ENCODE measurements at regions not wholly inside any gene's neighbourhood (a gene's known extent, or its start where the extent isn't known, plus 50 kb on each side); places are given as distances from the start of the nearest gene placed in this dataset.

GRCh38 chr9:14434158-14434504 lies 120.2 kb upstream of the NFIB start:
- Histone ChIP-seq H3K27ac (ENCODE audit: low read depth, low read length) (no peak overlapping the region), H2BK12ac (ENCODE audit: low read depth, low read length) (no peak overlapping the region), H3K4me1 (replicated peaks in 1 of 4; ENCODE audit: control insufficient read depth in 3 of 4, insufficient read depth in 4 of 4, low read length in 3 of 4) (peaks cover 0 to 3% (median 1%) of the 10 kb centered on the region in 4 experiments; a peak in 2 of 7 replicates), H4K8ac (ENCODE audit: extremely low read depth, insufficient read depth, low read length) (no peak overlapping the region), H3K9ac (replicated peaks in 1 of 4; ENCODE audit: extremely low read depth in 1 of 4, low read depth in 3 of 4, low read length in 3 of 4) (no peak overlapping the region), H3K56ac (replicated peaks; ENCODE audit: insufficient read length, low read depth, low read length) (no peak overlapping the region), H3K79me1 (ENCODE audit: low read depth, low read length) (no peaks in the 10 kb centered on the region), H3K9me3 (ENCODE audit: insufficient read depth in 2 of 2, low read depth in 1 of 2, low read length in 1 of 2) (no peaks in the 10 kb centered on the region), H3K27me3 (replicated peaks in 1 of 4; ENCODE audit: control insufficient read depth in 3 of 4, extremely low read depth in 1 of 4, insufficient read depth in 3 of 4, low read length in 3 of 4) (no peaks in the 10 kb centered on the region), H3K4me3 (ENCODE audit: extremely low read depth in 1 of 4, insufficient read depth in 2 of 4, low read depth in 3 of 4, low read length in 4 of 4) (no peak overlapping the region), H2BK20ac (ENCODE audit: low read length) (no peak overlapping the region), H3K18ac (ENCODE audit: extremely low read depth, low read length) (no peak overlapping the region), H2BK5ac (ENCODE audit: low read depth, low read length) (no peak overlapping the region), H4K20me1 (replicated peaks in 1 of 2; ENCODE audit: control insufficient read depth in 1 of 2, insufficient read depth in 2 of 2, low read length in 2 of 2) (no peaks in the 10 kb centered on the region), H3K79me2 (ENCODE audit: control insufficient read depth in 1 of 2, insufficient read depth in 2 of 2, low read length in 2 of 2) (no peaks in the 10 kb centered on the region), H3K14ac (ENCODE audit: insufficient read length) (no peak overlapping the region), H2BK15ac (ENCODE audit: low read length) (no peak overlapping the region), H2AK5ac (ENCODE audit: low read depth, low read length) (no peak overlapping the region), H2AFZ (ENCODE audit: low read length) (no peak overlapping the region), H3K4me2 (ENCODE audit: insufficient read depth in 1 of 2, low read depth in 2 of 2, low read length in 2 of 2) (no peak overlapping the region), H3K23ac (ENCODE audit: insufficient read length) (no peak overlapping the region), H3K36me3 (ENCODE audit: control insufficient read depth in 2 of 4, insufficient read depth in 4 of 4, low read length in 3 of 4) (no peaks in the 10 kb centered on the region), H3K4ac (replicated peaks; ENCODE audit: insufficient read length, low read depth, low read length) (no peak overlapping the region), H2BK120ac (replicated peaks; ENCODE audit: low read depth, low read length) (no peak overlapping the region), H3K23me2 (ENCODE audit: low read depth, low read length) (no peaks in the 10 kb centered on the region), H4K91ac (replicated peaks; ENCODE audit: insufficient read length, low read length) (no peak overlapping the region), H4K5ac (ENCODE audit: insufficient read length, low read depth, low read length) (no peak overlapping the region)
- CTCF ChIA-PET (ENCODE audit: partially characterized antibody) = interaction anchor here (0.6 to 1.4 kb wide), 9 partner anchors 9 to 502 kb away, joined by 3 to 4 read pairs (median 3); no protein-coding TSS in a partner anchor
- DNase-seq (ENCODE audit: low read depth in 1 of 2, low spot score in 2 of 2) (no peak), FAIRE-seq (no peak)
- POLR2A ChIA-PET (ENCODE audit: partially characterized antibody) = no interaction called here
- TF ChIP-seq MAFK (IDR thresholded peaks at IDR 0.05; ENCODE audit: low read depth, low read length) = no peak
- no peak for TF ChIP-seq TEAD4 (IDR thresholded peaks at IDR 0.05; ENCODE audit: low read depth, low read length)
- TF ChIP-seq HDAC6 (IDR thresholded peaks at IDR 0.05; ENCODE audit: low read depth, low read length) = no peak
- no peak for TF ChIP-seq ATF3 (IDR thresholded peaks at IDR 0.05; ENCODE audit: insufficient read depth, low read depth, low read length)
- TF ChIP-seq BRCA1 (IDR thresholded peaks at IDR 0.05; ENCODE audit: low read depth, low read length) = no peak
- no peak for TF ChIP-seq TAF1 (IDR thresholded peaks at IDR 0.05; ENCODE audit: low read depth, low read length)
- TF ChIP-seq RAD21 (IDR thresholded peaks at IDR 0.05 in 1 of 2, conservative IDR thresholded peaks at IDR 0.05 in 1 of 2; ENCODE audit: low read depth in 2 of 2, low read length in 2 of 2) = no peak
- TF ChIP-seq ASH2L (IDR thresholded peaks at IDR 0.05; ENCODE audit: low read length) = no peak
- TF ChIP-seq BCL11A (IDR thresholded peaks at IDR 0.05; ENCODE audit: low read depth in 2 of 2, low read length in 2 of 2) = no peak
- no peak for TF ChIP-seq ZNF274 (IDR thresholded peaks at IDR 0.05; ENCODE audit: borderline replicate concordance, extremely low read depth, low read length)
- TF ChIP-seq BACH1 (IDR thresholded peaks at IDR 0.05; ENCODE audit: low read length) = no peak
- no peak for TF ChIP-seq RXRA (IDR thresholded peaks at IDR 0.05; ENCODE audit: insufficient read depth, low read depth, low read length)
- TF ChIP-seq POLR2A (IDR thresholded peaks at IDR 0.05; ENCODE audit: control extremely low read depth in 1 of 2, low read depth in 2 of 2, low read length in 2 of 2) = no peak
- no peak for TF ChIP-seq CBX8 (IDR thresholded peaks at IDR 0.05; ENCODE audit: borderline replicate concordance, low read depth, low read length)
- TF ChIP-seq CEBPB (IDR thresholded peaks at IDR 0.05; ENCODE audit: low read depth, low read length) = no peak
- no peak for TF ChIP-seq SP4 (IDR thresholded peaks at IDR 0.05; ENCODE audit: low read length)
